ENCODE measurements at regions not wholly inside any gene's neighbourhood (a gene's known extent, or its start where the extent isn't known, plus 50 kb on each side); places are given as distances from the start of the nearest gene placed in this dataset.

- no peak for TF ChIP-seq ZNF331 (CRISPR knock-in tag; IDR thresholded peaks at IDR 0.05; ENCODE audit: low read depth)
- TF ChIP-seq JUNB (IDR thresholded peaks at IDR 0.05; ENCODE audit: unreplicated experiment), result no peak
These were observed 212.4 kb downstream of the DTWD2 start (continued) for GRCh38 chr5:118775790-118776499.

DNA sequence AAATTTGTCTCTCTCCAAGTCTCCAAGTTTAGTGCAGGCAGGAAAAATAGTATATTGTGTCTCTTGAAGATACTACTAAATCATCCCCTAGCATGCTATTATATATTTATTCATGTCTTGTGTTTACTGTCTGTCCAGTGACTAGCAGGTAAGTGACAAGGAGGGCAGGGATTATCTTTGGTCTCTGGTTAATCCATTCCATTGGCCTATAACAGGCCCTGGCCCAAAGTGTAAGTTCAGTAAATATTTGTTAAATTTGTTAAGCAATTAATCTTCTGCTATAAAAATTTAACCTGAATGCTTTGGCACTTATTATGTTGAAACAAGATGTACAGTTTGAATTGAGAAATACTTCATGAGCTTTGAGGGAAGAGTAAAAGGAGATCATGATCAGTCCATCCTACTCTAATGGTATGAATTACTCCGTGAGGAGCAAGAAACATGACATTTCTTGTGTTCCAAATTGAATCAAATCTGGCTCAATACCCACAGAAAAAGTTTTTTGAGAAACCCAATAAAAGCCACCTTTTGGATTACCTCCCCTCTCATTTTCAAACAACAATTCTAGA, 219.7 kb downstream of the DTWD2 start:
- no peaks in the 10 kb centered on the region; the same call in 1 of the 2 replicates for H3K9me2 ChIP-seq (ENCODE audit: insufficient read depth)
- Mint-ChIP-seq H3K27ac (no peak overlapping the region), H3K9me3 (peaks cover 10% of the 10 kb centered on the region), H3K4me1 (no peaks in the 10 kb centered on the region), H3K36me3 (ENCODE audit: low read depth) (peaks cover 3% of the 10 kb centered on the region; the same call in 2 of the 3 replicates), H3K4me3 (no peak overlapping the region), H3K27me3 (ENCODE audit: insufficient read depth, low read depth, poor library complexity) (no peaks in the 10 kb centered on the region)
- H3K4me2 ChIP-seq, result no peak overlapping the region
- H3K4me3 ChIP-seq, result no peak overlapping the region
- no peaks in the 10 kb centered on the region for H3K4me1 ChIP-seq (ENCODE audit: insufficient read depth)
- no peak overlapping the region for H2AFZ ChIP-seq
- H3K79me2 ChIP-seq (replicated peaks; ENCODE audit: insufficient read depth), result no peaks in the 10 kb centered on the region
- no peaks in the 10 kb centered on the region for H3F3A ChIP-seq (replicated peaks; ENCODE audit: low read depth)
- H3K27ac ChIP-seq (ENCODE audit: low read depth), result no peak overlapping the region
- no peaks in the 10 kb centered on the region for H4K20me1 ChIP-seq (replicated peaks; ENCODE audit: insufficient read depth)
- no peaks in the 10 kb centered on the region for H3K36me3 ChIP-seq (ENCODE audit: insufficient read depth)
- DNase-seq (ENCODE audit: low spot score) (no peak), ATAC-seq (no peak)
- H3K27me3 ChIP-seq (ENCODE audit: insufficient read depth), result no peaks in the 10 kb centered on the region
- TF ChIP-seq POLR2AphosphoS5 (IDR thresholded peaks at IDR 0.05; ENCODE audit: low read depth), result no peak
- no peak for TF ChIP-seq ZNF331 (CRISPR knock-in tag; IDR thresholded peaks at IDR 0.05; ENCODE audit: low read depth)
- no peak for TF ChIP-seq NANOG (IDR thresholded peaks at IDR 0.05; ENCODE audit: borderline replicate concordance)
- no peak for TF ChIP-seq CTCF (conservative IDR thresholded peaks at IDR 0.05; ENCODE audit: low read depth in 2 of 2)
- TF ChIP-seq, protein P1, sequence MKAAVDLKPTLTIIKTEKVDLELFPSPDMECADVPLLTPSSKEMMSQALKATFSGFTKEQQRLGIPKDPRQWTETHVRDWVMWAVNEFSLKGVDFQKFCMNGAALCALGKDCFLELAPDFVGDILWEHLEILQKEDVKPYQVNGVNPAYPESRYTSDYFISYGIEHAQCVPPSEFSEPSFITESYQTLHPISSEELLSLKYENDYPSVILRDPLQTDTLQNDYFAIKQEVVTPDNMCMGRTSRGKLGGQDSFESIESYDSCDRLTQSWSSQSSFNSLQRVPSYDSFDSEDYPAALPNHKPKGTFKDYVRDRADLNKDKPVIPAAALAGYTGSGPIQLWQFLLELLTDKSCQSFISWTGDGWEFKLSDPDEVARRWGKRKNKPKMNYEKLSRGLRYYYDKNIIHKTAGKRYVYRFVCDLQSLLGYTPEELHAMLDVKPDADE (IDR thresholded peaks at IDR 0.05), result no peak
- TF ChIP-seq JUNB (IDR thresholded peaks at IDR 0.05; ENCODE audit: unreplicated experiment), result no peak
- no peak for TF ChIP-seq CREB1 (CRISPR knock-in tag; IDR thresholded peaks at IDR 0.05; ENCODE audit: low read depth)
- TF ChIP-seq ZNF114 (CRISPR knock-in tag; IDR thresholded peaks at IDR 0.05), result no peak
- no peak for TF ChIP-seq EZH2 (IDR thresholded peaks at IDR 0.05; ENCODE audit: low read depth, unreplicated experiment)
- TF ChIP-seq STAT1 (IDR thresholded peaks at IDR 0.05; ENCODE audit: unreplicated experiment), result no peak
- no peak for TF ChIP-seq EZH2phosphoT487 (IDR thresholded peaks at IDR 0.05; ENCODE audit: unreplicated experiment)
- TF ChIP-seq, protein P2, sequence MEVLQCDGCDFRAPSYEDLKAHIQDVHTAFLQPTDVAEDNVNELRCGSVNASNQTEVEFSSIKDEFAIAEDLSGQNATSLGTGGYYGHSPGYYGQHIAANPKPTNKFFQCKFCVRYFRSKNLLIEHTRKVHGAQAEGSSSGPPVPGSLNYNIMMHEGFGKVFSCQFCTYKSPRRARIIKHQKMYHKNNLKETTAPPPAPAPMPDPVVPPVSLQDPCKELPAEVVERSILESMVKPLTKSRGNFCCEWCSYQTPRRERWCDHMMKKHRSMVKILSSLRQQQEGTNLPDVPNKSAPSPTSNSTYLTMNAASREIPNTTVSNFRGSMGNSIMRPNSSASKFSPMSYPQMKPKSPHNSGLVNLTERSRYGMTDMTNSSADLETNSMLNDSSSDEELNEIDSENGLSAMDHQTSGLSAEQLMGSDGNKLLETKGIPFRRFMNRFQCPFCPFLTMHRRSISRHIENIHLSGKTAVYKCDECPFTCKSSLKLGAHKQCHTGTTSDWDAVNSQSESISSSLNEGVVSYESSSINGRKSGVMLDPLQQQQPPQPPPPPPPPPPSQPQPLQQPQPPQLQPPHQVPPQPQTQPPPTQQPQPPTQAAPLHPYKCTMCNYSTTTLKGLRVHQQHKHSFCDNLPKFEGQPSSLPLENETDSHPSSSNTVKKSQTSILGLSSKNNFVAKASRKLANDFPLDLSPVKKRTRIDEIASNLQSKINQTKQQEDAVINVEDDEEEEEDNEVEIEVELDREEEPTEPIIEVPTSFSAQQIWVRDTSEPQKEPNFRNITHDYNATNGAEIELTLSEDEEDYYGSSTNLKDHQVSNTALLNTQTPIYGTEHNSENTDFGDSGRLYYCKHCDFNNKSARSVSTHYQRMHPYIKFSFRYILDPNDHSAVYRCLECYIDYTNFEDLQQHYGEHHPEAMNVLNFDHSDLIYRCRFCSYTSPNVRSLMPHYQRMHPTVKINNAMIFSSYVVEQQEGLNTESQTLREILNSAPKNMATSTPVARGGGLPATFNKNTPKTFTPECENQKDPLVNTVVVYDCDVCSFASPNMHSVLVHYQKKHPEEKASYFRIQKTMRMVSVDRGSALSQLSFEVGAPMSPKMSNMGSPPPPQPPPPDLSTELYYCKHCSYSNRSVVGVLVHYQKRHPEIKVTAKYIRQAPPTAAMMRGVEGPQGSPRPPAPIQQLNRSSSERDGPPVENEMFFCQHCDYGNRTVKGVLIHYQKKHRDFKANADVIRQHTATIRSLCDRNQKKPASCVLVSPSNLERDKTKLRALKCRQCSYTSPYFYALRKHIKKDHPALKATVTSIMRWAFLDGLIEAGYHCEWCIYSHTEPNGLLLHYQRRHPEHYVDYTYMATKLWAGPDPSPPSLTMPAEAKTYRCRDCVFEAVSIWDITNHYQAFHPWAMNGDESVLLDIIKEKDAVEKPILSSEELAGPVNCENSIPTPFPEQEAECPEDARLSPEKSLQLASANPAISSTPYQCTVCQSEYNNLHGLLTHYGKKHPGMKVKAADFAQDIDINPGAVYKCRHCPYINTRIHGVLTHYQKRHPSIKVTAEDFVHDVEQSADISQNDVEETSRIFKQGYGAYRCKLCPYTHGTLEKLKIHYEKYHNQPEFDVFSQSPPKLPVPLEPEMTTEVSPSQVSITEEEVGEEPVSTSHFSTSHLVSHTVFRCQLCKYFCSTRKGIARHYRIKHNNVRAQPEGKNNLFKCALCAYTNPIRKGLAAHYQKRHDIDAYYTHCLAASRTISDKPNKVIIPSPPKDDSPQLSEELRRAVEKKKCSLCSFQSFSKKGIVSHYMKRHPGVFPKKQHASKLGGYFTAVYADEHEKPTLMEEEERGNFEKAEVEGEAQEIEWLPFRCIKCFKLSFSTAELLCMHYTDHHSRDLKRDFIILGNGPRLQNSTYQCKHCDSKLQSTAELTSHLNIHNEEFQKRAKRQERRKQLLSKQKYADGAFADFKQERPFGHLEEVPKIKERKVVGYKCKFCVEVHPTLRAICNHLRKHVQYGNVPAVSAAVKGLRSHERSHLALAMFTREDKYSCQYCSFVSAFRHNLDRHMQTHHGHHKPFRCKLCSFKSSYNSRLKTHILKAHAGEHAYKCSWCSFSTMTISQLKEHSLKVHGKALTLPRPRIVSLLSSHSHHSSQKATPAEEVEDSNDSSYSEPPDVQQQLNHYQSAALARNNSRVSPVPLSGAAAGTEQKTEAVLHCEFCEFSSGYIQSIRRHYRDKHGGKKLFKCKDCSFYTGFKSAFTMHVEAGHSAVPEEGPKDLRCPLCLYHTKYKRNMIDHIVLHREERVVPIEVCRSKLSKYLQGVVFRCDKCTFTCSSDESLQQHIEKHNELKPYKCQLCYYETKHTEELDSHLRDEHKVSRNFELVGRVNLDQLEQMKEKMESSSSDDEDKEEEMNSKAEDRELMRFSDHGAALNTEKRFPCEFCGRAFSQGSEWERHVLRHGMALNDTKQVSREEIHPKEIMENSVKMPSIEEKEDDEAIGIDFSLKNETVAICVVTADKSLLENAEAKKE (CRISPR knock-in tag; IDR thresholded peaks at IDR 0.05), result no peak

All from GM23338 (cell line).